Liver (tissue), 2 donors: ENCODE measurements at regions not wholly inside any gene's neighbourhood (a gene's known extent, or its start where the extent isn't known, plus 50 kb on each side); places are given as distances from the start of the nearest gene placed in this dataset.

Experiments used
- CTCF ChIP-seq: fragments of 150-350 bp; IDR thresholded peaks from 2 replicates; pipeline ENCODE4 v1.5.1; 2017; ENCODE audit warnings: improper control_type of control experiment, low read depth, low read length; ENCODE audit not compliant: missing input control
- MAX ChIP-seq: IDR thresholded peaks from 2 replicates; pipeline ENCODE4 v1.6.1; 2016; ENCODE audit warnings: antibody characterized with exemption
- donor health status: healthy.

GRCh38 chr2:53512071-53512826, 255.4 kb upstream of the CHAC2 start:
- TF ChIP-seq CTCF (no peak), MAX (no peak)
